CD4-positive, alpha-beta T cell treated with Interleukin-4 for 4 hours (primary cell): ENCODE measurements at regions not wholly inside any gene's neighbourhood (a gene's known extent, or its start where the extent isn't known, plus 50 kb on each side); places are given as distances from the start of the nearest gene placed in this dataset.

Experiments
- DNase-seq: peaks from one replicate; pipeline ENCODE4 v3.0.0-alpha.2; 2020

DNA sequence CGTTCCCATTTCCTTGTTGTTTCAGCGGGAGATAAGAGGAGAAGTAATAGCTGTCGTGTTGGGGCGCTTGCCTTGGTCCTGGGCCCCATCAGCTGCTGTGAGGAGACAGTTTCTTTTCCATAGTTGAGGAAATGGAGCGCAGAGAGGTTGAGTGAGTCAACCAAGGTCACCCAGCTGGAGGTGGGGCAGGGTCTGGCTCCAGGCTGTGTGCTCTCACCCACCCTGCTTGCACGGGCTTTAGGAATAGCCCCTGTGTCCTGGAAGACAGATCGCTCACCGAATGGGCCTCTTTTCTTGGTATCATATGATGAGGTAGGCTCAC lies 165.7 kb upstream of the RTL1 start:
- DNase-seq, result no peak

DNA sequence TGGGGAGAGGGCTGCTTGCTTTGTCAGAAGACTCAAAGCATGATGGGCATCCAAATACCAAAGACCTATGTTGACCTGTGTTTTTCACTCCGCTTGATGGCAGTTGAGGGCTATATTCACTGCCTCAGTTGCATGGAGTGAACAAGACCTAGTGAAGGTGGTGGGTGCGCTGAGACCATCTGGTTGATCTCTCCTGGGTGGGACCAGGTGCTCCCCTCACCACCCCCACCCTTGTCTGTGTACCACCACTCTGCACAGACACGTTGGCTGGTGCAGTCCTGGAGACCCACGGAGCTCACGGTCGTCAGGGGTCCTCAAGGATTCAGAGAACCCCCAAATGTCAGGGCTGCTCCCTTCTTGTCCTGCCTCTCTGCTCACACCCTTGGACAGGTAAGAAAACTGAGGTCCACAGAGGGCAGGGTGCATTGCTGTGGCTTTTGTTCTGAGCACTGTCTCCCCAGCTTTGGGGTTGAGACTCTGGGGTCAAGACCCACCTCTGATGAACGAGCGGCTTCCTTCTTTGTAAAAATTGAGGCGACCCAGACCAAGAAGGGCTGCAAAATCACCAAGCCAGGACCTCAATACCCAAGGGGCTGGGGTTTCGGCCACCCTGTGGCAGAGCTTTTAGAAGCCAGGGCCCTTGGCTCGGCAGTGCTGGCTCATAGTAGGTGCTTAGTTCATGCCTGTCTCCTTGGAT lies 166.3 kb upstream of the RTL1 start:
- DNase-seq, result no peak

DNA sequence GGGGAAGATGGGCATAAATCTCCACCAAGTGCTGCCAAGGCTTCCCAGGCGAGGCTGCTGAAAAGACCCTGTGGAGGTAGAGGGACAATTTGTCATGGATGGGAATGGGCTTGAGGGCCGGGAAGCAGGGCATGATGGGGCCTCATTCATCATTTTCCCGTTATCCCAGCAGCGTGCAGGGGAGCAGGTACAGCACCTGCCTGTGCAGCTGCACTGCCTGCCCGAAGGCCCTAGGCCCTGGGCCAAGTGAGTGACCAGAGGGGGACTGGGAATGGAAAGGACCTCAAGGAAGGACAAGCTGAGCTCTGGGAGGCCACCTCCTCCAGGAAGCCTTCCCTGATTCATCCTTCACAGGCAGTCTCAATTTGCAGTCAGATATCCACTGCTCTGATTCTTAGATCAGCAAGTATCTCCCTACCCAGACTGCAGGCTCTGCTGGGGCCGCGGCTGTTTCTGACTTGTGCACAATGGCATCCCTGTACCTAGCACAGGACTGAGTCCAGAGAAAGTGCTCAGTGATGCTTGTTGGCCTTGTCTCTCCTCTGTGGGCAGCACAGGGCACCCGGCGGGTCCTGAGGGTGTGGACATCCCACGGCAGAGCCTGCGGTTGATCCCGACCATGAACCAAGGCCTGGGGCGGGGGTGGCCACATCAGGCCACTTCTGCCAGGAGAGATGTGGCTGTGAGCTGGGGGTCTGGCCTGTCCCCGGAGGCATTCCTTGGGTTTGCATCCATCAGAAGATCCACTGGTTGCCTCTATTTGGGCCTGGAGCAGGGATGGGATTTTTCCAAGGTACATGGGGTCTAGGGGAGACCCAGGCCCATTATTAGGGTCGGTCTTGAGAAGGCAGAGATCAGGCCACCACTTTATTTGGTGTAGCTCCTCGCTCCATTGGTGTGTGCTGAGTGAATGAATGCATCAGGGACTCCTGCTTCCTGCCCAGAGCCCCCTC lies 167.3 kb upstream of the RTL1 start:
- DNase-seq, result no peak

DNA sequence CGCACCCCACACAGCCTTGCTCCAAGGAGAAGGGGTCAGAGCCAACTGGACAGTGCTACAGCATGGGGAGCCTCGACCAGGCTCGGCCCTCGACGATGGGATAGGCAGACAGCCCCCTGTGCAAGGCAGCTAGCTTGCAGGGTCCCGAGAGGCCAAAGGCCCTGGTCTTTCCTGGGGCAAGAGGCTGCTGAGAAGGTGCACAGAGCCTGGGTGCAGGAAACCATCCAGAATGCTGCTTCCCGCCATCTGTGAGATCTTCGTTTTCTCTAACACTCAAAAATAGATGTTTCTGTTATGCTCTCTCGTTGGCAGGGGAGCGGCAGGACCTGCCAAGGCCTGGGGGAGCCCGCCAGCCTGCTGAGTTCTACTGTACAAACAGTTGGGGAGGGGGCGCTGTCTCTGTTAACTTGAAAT lies 168.0 kb upstream of the RTL1 start:
- DNase-seq, result no peak

DNA sequence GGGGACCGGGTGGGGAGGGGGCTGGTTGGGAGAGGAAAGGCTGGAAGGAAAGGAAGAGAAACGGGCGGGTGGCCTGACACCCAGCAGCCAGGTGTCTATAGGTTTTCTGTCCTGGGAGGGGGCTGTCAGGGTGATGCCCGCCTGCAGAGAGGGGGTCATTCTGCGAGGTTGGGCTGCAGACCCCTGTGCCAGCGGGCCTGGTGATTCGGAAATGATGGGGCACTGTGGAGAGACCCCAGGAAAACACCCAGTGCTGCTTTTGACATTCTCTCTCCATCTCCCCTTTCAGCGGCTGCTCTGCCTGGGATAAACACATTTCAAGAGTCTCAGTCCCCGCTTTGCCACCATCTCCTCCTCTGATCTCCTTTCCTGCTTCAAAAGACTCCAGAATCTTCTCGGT lies 168.5 kb upstream of the RTL1 start:
- no peak for DNase-seq

DNA sequence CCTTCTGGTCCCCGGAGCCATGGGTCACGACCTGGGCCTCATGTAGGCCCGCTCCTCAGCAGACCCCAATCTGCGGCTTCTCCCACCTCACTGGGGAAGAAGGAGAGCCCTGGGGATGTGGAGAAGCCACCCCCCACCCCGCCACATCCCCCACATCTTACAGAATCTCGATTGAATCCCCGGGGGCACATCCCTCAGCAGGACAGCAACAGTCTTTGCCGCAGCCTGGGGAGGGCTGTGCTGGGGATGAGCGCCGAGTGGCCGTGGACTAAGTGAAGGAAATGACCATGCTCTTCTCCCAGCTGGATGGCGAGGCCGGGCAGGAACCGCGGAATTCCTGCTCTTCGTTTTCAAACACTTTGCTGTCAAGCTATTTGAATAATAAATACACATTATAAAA lies 169.0 kb upstream of the RTL1 start:
- no peak for DNase-seq

DNA sequence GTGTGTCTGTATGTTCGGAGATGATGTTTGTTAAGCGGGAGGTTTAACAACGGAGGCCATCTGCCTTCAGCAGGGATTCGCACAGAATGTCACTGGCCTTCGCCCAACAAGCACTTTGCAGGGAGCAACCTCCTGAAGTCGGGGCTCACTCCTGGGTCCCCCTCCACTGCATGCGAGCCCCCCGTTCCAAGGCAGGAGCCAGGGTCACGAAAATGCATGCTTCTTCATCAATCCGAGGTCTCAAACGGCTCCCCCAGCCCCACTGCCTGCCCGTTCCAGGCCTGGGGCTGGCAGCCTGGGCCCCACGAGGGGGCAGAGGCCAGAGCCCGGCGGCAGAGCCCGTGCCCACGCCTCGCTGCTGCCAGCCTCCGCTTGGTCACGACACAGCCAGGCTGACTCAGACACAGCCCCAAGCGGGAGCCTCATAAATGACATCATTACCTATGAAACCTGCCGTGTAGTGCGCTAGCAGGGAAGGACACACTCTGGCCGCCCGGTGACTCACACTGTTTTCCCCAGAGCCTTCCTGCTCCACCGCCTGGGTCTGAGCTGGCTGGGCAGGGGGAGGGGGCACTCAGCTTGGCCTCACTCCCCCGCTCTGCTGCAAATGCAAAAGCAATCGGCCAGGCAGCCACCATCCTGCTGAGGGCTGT lies 169.5 kb upstream of the RTL1 start:
- no peak for DNase-seq

DNA sequence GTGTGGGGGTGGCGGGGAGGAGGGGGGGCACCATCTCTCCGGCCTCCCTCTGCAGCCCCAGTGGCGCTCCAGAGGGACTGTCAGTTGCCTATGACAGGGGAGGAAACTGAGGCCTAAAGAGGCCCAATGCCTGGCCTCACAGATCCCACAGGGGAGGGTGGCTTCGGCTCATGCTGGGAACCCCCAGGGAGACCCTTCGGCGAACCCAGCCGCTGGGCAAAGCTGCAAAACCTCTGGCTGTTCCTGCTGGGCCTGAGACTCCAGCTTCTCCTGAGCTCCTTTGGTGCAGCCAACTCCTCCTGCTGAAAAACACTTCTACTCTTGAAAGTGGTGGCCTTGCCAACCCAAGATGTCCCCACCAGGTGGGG lies 170.1 kb upstream of the RTL1 start:
- no peak for DNase-seq

DNA sequence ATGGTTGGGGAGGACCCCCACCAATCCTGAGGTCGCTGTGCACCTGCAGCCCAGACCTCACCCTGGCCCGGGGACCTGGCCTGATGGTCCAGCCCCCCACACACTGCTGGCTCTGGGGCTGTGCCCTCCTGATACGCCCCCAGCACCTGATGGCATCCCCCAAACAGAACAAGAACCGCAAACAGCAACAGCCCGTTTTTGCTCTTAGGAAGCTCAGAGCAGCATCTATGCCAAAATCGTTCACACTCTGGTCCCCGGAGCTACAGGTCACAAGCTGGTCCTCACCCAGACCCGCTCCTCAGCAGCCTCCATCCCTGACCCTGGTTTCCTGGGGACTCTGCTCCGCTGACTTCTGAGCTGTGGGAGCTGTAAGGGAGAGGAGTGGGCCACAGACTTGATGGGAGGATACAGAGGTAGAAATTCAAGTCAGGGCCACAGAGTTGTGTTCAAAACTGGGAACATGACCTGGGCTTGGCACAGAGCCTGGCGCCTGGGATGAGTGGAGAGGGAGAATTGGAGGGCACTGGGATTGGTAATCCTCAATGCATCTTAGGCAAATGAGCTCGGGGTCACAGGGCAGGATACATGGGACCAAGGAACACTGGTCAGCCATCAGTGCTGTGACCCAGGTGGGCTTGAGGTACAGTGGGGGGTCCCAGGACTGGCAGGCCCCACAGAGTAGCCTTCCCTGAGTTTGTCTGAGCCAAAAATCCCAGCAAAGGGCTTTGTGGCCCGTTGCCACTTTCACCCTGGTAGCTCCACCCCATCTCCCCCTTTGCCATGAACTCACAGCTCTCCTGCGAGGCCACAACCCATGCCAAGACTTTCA lies 170.9 kb upstream of the RTL1 start:
- no peak for DNase-seq

DNA sequence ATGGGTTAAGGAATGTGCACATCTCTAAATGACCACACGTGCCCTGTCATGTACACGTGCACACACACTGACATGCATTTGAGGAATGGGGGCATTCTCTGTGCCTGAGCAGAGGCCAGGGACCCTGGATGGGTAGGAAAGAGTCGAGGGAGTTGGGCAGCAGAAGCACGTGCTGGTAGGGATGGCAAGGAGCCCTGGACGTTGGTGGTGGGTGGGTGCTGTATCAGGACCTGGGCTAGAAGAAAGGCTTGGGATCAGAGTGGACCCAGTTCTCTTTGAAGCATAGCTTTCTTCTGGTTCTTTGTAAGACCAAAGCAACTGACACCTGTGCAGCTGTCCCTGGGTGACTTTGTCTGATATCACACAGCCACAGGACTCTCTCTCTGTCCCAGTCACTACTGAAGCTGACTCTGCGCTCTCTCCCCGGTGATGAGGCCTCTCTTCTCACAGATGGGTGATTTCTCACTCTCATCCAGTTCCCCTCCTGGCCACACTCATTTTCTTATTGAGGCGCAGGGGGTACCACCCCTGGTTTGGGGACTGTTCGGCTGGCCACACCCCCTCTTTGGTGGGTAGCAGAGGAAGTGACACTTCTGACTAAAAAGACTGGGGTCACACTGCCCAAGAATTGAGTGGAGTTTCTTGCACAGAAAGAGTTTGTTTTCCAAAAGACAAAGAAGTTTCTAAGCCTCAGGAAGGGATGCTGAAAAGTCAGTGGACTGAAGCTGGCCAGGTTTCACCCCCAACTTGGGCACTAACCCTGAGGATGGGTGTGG lies 171.7 kb upstream of the RTL1 start:
- no peak for DNase-seq

DNA sequence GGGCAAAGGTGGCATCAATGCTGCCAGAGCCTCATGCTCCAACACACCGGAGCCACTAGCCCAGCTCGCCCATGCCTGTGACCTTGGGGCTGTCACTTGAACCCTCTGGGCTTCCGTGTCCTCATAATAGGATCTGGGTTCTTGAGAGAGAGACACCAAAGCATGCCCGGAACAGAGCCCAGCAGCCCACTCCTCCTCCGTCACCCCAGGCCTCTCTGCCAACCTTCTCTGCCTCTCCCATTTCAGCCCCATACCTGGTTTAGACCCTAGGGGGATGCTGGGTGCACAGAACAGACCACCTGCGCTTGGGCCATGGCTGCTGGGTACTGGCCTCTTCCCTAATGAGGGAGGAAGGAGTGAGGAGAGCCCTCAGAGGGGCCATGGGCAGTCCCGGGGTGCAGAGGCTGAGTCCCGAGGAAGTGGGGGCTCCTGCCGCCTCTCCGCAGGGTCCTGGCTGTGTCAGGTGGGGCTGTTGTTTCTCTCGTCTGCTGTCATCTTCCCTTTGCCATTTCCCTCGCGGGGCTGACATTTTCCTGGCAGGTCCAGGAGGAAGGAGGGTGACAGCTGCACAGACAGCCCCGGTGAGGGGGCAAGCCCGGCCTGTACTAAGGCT lies 172.4 kb upstream of the RTL1 start:
- no peak for DNase-seq

DNA sequence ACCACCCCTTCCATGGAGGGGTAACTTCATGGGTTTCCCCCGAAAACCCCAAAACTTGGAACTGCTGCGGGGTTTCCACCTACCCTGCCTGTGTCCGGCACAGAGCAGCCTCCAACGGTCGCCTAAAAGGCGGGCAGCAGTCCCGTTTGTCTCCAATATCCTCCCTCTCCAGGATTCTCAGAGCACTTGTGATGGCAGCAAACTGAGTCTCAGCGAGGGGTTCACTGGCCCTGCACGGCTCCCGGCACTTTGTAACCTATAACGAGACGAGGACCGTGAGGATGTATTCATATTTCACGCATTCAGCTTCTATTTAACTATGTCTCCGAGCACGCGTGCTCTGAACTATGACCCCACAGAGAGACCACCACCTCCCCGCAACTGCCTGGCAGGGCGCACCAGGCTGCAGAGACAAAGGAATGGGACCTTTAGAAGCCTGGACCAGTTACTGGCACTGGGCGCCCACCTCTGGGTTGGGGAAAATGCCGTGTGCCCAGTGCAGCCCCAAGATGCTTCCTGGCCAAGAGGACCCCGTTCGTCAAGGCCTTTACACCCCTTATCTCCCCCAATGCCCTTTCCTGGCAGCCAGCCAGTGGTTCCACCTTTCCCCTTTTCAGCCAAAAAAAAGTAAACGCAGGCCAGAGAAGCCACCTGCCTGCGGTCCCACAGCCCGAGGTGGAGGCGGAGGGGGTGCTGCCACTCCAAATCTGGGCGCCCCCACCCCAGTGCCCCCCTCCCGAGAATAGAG lies 173.1 kb upstream of the RTL1 start:
- DNase-seq, result no peak

DNA sequence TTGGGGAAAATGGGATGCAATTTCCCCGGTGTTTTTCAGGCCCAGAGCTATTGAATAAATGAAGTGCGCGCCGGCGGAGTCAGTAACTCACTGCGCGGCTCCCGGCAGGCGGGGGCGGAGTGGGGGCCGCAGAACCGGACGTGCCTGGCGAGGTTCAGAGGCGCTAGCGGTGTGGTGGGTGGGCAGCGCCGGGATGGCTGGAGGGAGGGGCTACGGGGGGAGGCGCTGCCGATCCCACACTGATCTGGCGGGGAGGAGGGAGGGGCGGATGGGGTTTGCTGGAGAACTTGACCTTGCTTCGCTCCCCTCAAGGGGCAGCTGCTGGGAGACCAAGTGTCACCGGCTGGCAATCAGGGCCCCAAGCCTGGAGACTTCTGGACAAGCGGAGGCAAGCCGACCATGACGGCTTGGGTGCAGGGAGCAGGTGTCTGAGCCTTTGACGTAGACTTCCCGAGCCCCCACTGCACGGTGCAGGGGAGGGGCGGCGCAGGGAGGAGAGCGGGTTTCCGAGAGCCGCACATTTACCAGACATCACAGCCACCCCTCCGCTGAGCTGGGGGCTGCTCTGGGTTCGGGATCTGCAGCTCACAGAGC lies 174.1 kb upstream of the RTL1 start:
- no peak for DNase-seq

DNA sequence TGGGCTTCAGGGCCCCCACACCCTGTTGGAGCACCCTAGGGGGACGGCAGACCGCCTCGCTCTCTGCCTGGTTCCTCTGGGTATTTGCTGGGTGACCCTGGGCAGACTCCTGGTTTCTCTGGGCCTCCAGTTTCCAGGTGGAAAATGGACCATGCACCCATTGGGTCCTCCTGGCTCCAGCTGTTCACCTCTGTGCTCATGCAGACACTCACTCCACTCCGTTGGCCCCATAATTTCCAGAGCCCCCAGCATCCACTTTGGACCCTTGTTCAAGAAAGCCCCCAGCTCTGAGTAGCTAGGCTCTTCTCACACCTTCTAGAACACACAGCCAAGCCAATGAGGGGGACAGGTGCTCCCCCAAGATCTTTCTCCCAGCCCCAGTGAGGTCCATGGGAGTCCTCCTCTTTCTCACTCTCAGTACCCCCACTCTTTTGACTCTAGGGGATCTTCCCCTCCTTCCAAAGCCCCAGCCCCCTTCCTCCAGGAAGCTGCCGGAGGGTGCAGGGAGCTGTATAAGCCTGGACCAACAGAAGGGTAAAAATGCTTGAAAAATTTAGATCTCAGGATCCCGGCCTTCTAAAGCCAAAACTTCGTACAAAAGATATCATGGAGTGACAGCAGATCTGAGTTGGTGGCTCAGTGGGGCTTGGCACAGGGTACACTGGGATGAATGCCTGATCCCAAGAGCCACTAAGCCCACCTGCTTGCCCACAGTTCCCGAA lies 174.8 kb upstream of the RTL1 start:
- no peak for DNase-seq

DNA sequence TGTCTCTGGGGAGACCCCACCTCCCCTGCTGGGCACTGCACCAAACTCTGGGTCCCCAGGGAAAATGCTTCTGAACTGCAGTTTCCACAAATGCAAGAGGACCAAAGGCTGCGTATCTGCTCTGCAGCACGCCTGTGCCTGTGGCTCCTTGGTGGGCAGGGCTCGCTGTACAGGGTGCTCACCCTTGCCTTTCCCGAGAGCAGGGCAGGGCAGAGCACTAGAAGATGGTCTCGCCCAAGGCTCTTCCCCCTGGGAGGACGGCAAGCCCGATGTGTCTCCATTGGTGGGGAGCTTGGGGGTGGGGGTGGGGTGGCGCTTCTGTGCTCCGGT lies 175.3 kb upstream of the RTL1 start:
- no peak for DNase-seq

DNA sequence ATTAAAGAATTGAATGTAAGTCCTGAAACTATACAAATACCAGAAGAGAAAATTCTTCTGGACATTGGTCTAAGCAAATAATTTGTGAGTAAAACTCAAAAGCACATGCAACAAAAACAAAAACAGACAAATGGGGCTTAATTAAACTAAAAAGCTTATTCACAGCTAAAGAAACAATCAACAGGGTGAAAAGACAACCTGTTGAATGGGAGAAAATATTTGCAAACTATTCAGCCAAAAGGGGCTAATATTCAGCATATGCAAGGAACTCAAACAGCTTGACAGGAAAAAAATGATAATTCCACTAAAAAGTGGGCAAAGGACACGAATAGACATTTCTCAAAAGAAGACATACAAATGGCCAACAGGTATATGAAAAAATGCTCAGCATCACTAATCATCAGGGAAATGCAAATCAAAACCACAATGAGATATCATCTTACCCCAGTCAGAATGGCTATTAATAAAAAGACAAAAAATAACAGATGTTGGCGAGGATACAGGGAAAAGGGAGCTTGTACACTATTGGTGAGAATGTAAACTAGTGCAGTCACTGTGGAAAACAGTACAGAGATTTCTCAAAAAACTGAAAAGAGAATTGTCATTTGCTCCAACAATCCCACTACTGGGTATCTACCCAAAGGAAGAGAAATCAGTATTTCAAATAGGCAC lies 177.5 kb upstream of the RTL1 start:
- DNase-seq, result no peak

DNA sequence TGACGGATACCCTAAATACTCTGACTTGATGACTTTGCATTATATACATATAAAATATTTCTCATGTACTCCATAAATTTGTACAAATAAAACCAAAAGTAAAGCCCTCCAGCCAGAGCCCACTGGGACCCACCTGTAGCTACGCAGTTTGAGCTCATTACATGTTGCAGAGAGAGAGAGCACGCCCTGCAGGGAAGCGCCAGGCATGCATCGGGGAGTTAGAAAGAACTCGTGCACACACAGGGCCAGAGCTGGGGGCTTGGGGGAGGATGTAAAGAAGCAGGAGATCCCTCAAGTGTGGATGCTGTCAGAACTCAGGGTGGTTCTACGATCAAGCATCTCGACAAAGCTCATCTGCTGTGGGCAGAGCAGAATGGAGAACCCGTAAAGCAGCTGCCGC lies 178.5 kb upstream of the RTL1 start:
- DNase-seq, result no peak

DNA sequence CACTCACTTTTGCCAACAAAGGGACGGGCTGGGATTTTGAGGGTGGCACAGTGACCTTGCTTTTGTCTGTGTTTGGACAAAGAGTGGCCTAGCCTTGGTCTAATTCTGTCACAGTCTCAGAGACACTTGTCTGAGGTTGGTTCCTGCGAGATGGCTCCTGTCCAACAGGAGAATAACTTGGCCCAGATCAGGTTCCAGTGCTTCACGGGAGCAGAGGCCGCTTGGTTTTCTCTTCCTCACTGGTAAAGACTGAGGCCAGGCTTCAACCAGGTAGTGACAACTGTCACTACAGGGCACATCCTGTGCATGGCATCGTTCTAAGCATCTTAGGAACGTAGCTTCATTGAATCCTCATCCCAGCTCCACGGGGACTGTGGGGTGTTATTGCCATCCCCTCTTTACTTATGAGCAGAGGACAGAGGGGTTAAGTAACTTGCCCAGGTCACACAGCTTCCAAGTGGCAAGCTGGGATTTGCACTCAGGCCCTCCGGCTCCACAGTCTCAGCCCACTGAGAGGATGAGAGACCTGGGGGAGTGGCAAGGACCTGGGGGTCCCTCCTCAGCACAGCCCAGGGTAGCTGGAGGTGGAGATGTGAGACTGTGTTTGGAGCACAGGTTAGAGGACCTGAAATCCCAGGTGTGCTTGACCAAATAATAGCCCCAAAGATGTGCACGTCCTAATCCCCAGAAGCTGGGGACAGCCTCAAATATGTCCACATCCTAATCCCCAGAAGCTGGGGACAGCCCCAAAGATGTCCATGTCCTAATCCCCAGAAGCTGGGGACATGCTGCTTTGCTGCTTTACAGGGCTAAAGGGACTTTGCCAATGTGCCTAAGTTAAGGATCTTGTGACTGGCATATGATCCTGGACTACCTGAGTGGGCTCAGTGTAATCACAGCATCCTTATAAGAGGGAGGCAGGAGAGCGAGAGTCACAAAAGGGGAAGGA lies 179.2 kb upstream of the RTL1 start:
- no peak for DNase-seq
